Hepatic stellate cell (primary cell): ENCODE measurements at regions not wholly inside any gene's neighbourhood (a gene's known extent, or its start where the extent isn't known, plus 50 kb on each side); places are given as distances from the start of the nearest gene placed in this dataset.
"Not testable (repeated sequence)": the region's sequence is repeated elsewhere in the genome, so short reads cannot be mapped to it uniquely, and the experiment has no call there.

ENCODE experiments used
- DNase-seq: peaks from one replicate; pipeline ENCODE4 v3.0.0; 2011; ENCODE audit warnings: low spot score

GRCh38 chr1:47522935-47523834 is 85.3 kb downstream of the FOXD2 start:
- no peak for DNase-seq

- no peak for DNase-seq
These were observed 86.0 kb downstream of the FOXD2 start for GRCh38 chr1:47523835-47524215.

- DNase-seq, result no peak
These were observed 86.4 kb downstream of the FOXD2 start for GRCh38 chr1:47524272-47524671.

- DNase-seq, result no peak
These were observed 89.9 kb downstream of the FOXD2 start for GRCh38 chr1:47527653-47528272.

- DNase-seq, result no peak
These were observed 91.8 kb downstream of the FOXD2 start for GRCh38 chr1:47529520-47530098.

GRCh38 chr1:47532921-47533792 is 95.3 kb downstream of the FOXD2 start:
- DNase-seq, result peak; percentile 63

GRCh38 chr1:47533793-47534328 is 96.0 kb downstream of the FOXD2 start:
- DNase-seq, result no peak

GRCh38 chr1:47534436-47534835 is 96.6 kb downstream of the FOXD2 start:
- DNase-seq, result peak; percentile 59

- DNase-seq, result no peak
These were observed 98.8 kb downstream of the FOXD2 start for GRCh38 chr1:47536646-47537118.

- DNase-seq, result no peak
These were observed 99.4 kb downstream of the FOXD2 start for GRCh38 chr1:47537268-47537667.

- DNase-seq, result no peak
These were observed 100.1 kb downstream of the FOXD2 start for GRCh38 chr1:47537966-47538365.

- not testable (repeated sequence) for DNase-seq
These were observed 100.7 kb downstream of the FOXD2 start for GRCh38 chr1:47538530-47538929.

GRCh38 chr1:47541705-47542104 is 103.9 kb downstream of the FOXD2 start:
- DNase-seq, result not testable (repeated sequence)

GRCh38 chr1:47543089-47543488 is 105.2 kb downstream of the FOXD2 start:
- DNase-seq, result not testable (repeated sequence)

GRCh38 chr1:47545912-47546483 is 108.2 kb downstream of the FOXD2 start:
- no peak for DNase-seq

- no peak for DNase-seq
These were observed 110.1 kb downstream of the FOXD2 start for GRCh38 chr1:47547753-47548573.

GRCh38 chr1:47548637-47549036 is 110.8 kb downstream of the FOXD2 start:
- no peak for DNase-seq

- no peak for DNase-seq
These were observed 111.7 kb downstream of the FOXD2 start for GRCh38 chr1:47549532-47549931.

GRCh38 chr1:47550929-47551328 is 113.1 kb downstream of the FOXD2 start:
- no peak for DNase-seq

GRCh38 chr1:47551971-47552528 is 114.2 kb downstream of the FOXD2 start:
- DNase-seq, result no peak
